ENCODE measurements at regions not wholly inside any gene's neighbourhood (a gene's known extent, or its start where the extent isn't known, plus 50 kb on each side); places are given as distances from the start of the nearest gene placed in this dataset.
"Not testable (repeated sequence)": the region's sequence is repeated elsewhere in the genome, so short reads cannot be mapped to it uniquely, and the experiment has no call there.

- Mint-ChIP-seq H3K27me3 (no peaks in the 10 kb centered on the region), H3K27ac (no peak overlapping the region), H3K4me1 (ENCODE audit: low read depth) (no peaks in the 10 kb centered on the region), H3K9me3 (peaks cover 2% of the 10 kb centered on the region), H3K36me3 (ENCODE audit: low read depth) (no peaks in the 10 kb centered on the region), H3K4me3 (no peak overlapping the region)
- DNase-seq (no peak), ATAC-seq (ENCODE audit: poor library complexity) (no peak)
- Histone ChIP-seq H3K27ac (ENCODE audit: low read depth in 1 of 2, low read length in 2 of 2) (no peak overlapping the region), H3K4me1 (ENCODE audit: insufficient read depth, low read length) (no peaks in the 10 kb centered on the region), H3K9me3 (ENCODE audit: control insufficient read depth in 1 of 2, insufficient read depth in 1 of 2, low read length in 2 of 2) (no peaks in the 10 kb centered on the region), H3K36me3 (ENCODE audit: insufficient read depth, low read length) (no peaks in the 10 kb centered on the region), H3K27me3 (ENCODE audit: control insufficient read depth in 1 of 2, insufficient read depth in 2 of 2, low read length in 2 of 2) (no peaks in the 10 kb centered on the region), H3K4me3 (ENCODE audit: low read length) (no peak overlapping the region)
- intact Hi-C loops (cut with DNase I, micrococcal nuclease): no loop called here
- POLR2A ChIA-PET: no interaction called here
- TF ChIP-seq, protein P1, sequence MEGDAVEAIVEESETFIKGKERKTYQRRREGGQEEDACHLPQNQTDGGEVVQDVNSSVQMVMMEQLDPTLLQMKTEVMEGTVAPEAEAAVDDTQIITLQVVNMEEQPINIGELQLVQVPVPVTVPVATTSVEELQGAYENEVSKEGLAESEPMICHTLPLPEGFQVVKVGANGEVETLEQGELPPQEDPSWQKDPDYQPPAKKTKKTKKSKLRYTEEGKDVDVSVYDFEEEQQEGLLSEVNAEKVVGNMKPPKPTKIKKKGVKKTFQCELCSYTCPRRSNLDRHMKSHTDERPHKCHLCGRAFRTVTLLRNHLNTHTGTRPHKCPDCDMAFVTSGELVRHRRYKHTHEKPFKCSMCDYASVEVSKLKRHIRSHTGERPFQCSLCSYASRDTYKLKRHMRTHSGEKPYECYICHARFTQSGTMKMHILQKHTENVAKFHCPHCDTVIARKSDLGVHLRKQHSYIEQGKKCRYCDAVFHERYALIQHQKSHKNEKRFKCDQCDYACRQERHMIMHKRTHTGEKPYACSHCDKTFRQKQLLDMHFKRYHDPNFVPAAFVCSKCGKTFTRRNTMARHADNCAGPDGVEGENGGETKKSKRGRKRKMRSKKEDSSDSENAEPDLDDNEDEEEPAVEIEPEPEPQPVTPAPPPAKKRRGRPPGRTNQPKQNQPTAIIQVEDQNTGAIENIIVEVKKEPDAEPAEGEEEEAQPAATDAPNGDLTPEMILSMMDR (IDR thresholded peaks at IDR 0.05): no peak
- CTCF ChIA-PET: no interaction called here
These were observed 506.3 kb upstream of the IMPG1 start for GRCh38 chr6:76578746-76579145.

- Mint-ChIP-seq H3K4me1 (ENCODE audit: low read depth) (no peaks in the 10 kb centered on the region), H3K36me3 (ENCODE audit: low read depth) (no peaks in the 10 kb centered on the region), H3K9me3 (peaks cover 2% of the 10 kb centered on the region), H3K4me3 (no peak overlapping the region), H3K27me3 (no peaks in the 10 kb centered on the region), H3K27ac (no peak overlapping the region)
- H3K27me3 ChIP-seq (ENCODE audit: control insufficient read depth in 1 of 2, insufficient read depth in 2 of 2, low read length in 2 of 2): no peaks in the 10 kb centered on the region
- no peaks in the 10 kb centered on the region for H3K9me3 ChIP-seq (ENCODE audit: control insufficient read depth in 1 of 2, insufficient read depth in 1 of 2, low read length in 2 of 2)
- intact Hi-C loops (cut with DNase I, micrococcal nuclease): no loop called here
- TF ChIP-seq, protein P1 (IDR thresholded peaks at IDR 0.05): no peak
- ATAC-seq (ENCODE audit: poor library complexity): no peak
- POLR2A ChIA-PET: no interaction called here
- CTCF ChIA-PET: no interaction called here
- DNase-seq: no peak
- H3K36me3 ChIP-seq (ENCODE audit: insufficient read depth, low read length): no peaks in the 10 kb centered on the region
- no peak overlapping the region for H3K27ac ChIP-seq (ENCODE audit: low read depth in 1 of 2, low read length in 2 of 2)
- H3K4me3 ChIP-seq (ENCODE audit: low read length): no peak overlapping the region
- H3K4me1 ChIP-seq (ENCODE audit: insufficient read depth, low read length): no peaks in the 10 kb centered on the region
These were observed 502.3 kb upstream of the IMPG1 start for GRCh38 chr6:76574746-76575145.

DNA sequence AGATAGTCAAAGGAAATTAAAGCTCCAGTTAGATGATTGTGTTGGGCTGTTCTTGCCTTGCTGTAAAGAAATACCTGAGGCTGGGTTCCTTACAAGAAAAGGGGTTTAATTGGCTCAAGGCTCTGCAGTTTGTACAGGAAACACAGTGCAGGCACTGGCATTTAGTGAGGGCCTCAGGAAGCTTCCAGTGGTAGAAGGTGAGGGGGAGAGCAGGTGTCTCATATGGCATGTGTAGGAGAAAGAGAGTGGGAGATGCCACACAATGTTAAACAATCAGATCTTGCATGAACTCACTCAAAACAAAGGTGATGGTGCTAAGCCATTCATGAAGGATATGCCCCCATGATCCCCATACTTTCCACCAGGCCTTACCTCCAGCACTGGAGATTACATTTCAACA, 493.5 kb upstream of the IMPG1 start:
- CTCF ChIA-PET: no interaction called here
- no peaks in the 10 kb centered on the region for H3K4me1 ChIP-seq (ENCODE audit: insufficient read depth, low read length)
- Mint-ChIP-seq H3K27me3 (no peaks in the 10 kb centered on the region), H3K4me3 (no peak overlapping the region), H3K27ac (no peak overlapping the region), H3K36me3 (ENCODE audit: low read depth) (no peaks in the 10 kb centered on the region), H3K4me1 (ENCODE audit: low read depth) (no peaks in the 10 kb centered on the region), H3K9me3 (no peaks in the 10 kb centered on the region)
- intact Hi-C loops (cut with DNase I, micrococcal nuclease): no loop called here
- peaks cover 0 to 7% of the 10 kb centered on the region in 2 experiments for H3K9me3 ChIP-seq (ENCODE audit: control insufficient read depth in 1 of 2, insufficient read depth in 1 of 2, low read length in 2 of 2)
- H3K27me3 ChIP-seq (ENCODE audit: control insufficient read depth in 1 of 2, insufficient read depth in 2 of 2, low read length in 2 of 2): no peaks in the 10 kb centered on the region
- POLR2A ChIA-PET: no interaction called here
- H3K4me3 ChIP-seq (ENCODE audit: low read length): no peak overlapping the region
- DNase-seq: no peak
- H3K27ac ChIP-seq (ENCODE audit: low read depth in 1 of 2, low read length in 2 of 2): no peak overlapping the region
- ATAC-seq (ENCODE audit: poor library complexity): no peak
- TF ChIP-seq, protein P1 (IDR thresholded peaks at IDR 0.05): no peak
- no peaks in the 10 kb centered on the region for H3K36me3 ChIP-seq (ENCODE audit: insufficient read depth, low read length)

DNA sequence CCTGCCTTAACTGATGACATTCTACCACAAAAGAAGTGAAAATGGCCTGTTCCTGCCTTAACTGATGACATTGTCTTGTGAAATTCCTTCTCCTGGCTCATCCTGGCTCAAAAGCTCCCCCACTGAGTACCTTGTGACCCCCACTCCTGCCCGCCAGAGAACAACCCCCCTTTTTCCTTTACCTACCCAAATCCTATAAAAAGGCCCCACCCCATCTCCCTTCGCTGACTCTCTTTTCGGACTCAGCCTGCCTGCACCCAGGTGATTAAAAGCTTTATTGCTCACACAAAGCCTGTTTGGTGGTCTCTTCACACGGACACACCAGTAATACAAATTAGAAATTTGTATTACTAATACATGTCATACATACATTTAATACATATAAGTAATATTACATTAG, 489.9 kb upstream of the IMPG1 start:
- H3K4me3 ChIP-seq (ENCODE audit: low read length); H3K27ac Mint-ChIP-seq; H3K27me3 ChIP-seq (ENCODE audit: control insufficient read depth in 1 of 2, insufficient read depth in 2 of 2, low read length in 2 of 2); CTCF ChIA-PET; ATAC-seq (ENCODE audit: poor library complexity); H3K27me3 Mint-ChIP-seq; intact Hi-C loops (cut with DNase I, micrococcal nuclease); H3K36me3 Mint-ChIP-seq (ENCODE audit: low read depth); H3K9me3 ChIP-seq (ENCODE audit: control insufficient read depth in 1 of 2, insufficient read depth in 1 of 2, low read length in 2 of 2); H3K4me3 Mint-ChIP-seq; H3K9me3 Mint-ChIP-seq; POLR2A ChIA-PET; H3K4me1 Mint-ChIP-seq (ENCODE audit: low read depth); H3K27ac ChIP-seq (ENCODE audit: low read depth in 1 of 2, low read length in 2 of 2); H3K36me3 ChIP-seq (ENCODE audit: insufficient read depth, low read length); H3K4me1 ChIP-seq (ENCODE audit: insufficient read depth, low read length); DNase-seq: not testable (repeated sequence)

- H3K27me3 Mint-ChIP-seq; H3K27ac Mint-ChIP-seq; H3K4me3 ChIP-seq (ENCODE audit: low read length); ATAC-seq (ENCODE audit: poor library complexity); POLR2A ChIA-PET; H3K27me3 ChIP-seq (ENCODE audit: control insufficient read depth in 1 of 2, insufficient read depth in 2 of 2, low read length in 2 of 2); intact Hi-C loops (cut with DNase I, micrococcal nuclease); H3K4me1 ChIP-seq (ENCODE audit: insufficient read depth, low read length); H3K9me3 ChIP-seq (ENCODE audit: control insufficient read depth in 1 of 2, insufficient read depth in 1 of 2, low read length in 2 of 2); H3K36me3 Mint-ChIP-seq (ENCODE audit: low read depth); CTCF ChIA-PET; DNase-seq; H3K4me3 Mint-ChIP-seq; H3K4me1 Mint-ChIP-seq (ENCODE audit: low read depth); H3K27ac ChIP-seq (ENCODE audit: low read depth in 1 of 2, low read length in 2 of 2); H3K36me3 ChIP-seq (ENCODE audit: insufficient read depth, low read length); H3K9me3 Mint-ChIP-seq: not testable (repeated sequence)
These were observed 488.6 kb upstream of the IMPG1 start for GRCh38 chr6:76560851-76561755.

All from CD4-positive, alpha-beta T cell (primary cell).